ENCODE measurements at regions not wholly inside any gene's neighbourhood (a gene's known extent, or its start where the extent isn't known, plus 50 kb on each side); places are given as distances from the start of the nearest gene placed in this dataset.
"Not testable (repeated sequence)": the region's sequence is repeated elsewhere in the genome, so short reads cannot be mapped to it uniquely, and the experiment has no call there.

DNA sequence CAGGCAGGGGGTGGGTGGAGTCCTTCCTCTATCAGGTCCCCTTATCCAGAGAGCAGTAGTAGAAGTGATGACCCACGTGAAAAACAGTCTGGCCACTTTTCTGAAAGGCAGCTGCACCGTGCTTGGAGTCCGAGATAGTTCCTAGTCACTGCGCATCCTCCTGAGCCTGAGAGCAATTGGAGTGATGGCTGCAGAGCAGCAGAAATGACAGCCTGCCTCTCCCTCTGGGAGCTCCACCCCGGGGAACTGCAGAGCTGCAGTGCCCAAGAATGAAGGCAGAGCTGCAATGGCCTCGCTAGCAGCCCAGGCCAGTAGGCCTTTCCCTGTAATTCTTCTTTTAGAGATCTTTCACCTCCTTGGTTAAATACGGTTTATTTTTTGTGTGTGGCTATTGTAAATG, 82.6 kb downstream of the CETN3 start:
- peaks cover 2% of the 10 kb centered on the region for H3K36me3 Mint-ChIP-seq (ENCODE audit: insufficient read depth)
- no peak overlapping the region for H3K27ac Mint-ChIP-seq
- H3K4me3 Mint-ChIP-seq (ENCODE audit: low read depth) = no peak overlapping the region
- TF ChIP-seq, protein P1, sequence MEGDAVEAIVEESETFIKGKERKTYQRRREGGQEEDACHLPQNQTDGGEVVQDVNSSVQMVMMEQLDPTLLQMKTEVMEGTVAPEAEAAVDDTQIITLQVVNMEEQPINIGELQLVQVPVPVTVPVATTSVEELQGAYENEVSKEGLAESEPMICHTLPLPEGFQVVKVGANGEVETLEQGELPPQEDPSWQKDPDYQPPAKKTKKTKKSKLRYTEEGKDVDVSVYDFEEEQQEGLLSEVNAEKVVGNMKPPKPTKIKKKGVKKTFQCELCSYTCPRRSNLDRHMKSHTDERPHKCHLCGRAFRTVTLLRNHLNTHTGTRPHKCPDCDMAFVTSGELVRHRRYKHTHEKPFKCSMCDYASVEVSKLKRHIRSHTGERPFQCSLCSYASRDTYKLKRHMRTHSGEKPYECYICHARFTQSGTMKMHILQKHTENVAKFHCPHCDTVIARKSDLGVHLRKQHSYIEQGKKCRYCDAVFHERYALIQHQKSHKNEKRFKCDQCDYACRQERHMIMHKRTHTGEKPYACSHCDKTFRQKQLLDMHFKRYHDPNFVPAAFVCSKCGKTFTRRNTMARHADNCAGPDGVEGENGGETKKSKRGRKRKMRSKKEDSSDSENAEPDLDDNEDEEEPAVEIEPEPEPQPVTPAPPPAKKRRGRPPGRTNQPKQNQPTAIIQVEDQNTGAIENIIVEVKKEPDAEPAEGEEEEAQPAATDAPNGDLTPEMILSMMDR (IDR thresholded peaks at IDR 0.05; ENCODE audit: unreplicated experiment) = no peak
- H3K4me1 Mint-ChIP-seq (ENCODE audit: low read depth) = no peaks in the 10 kb centered on the region
- peaks cover 29% of the 10 kb centered on the region for H3K9me3 Mint-ChIP-seq (ENCODE audit: low read depth)
- H3K27me3 Mint-ChIP-seq = no peaks in the 10 kb centered on the region
- no peak for DNase-seq (ENCODE audit: low spot score, unreplicated experiment)

DNA sequence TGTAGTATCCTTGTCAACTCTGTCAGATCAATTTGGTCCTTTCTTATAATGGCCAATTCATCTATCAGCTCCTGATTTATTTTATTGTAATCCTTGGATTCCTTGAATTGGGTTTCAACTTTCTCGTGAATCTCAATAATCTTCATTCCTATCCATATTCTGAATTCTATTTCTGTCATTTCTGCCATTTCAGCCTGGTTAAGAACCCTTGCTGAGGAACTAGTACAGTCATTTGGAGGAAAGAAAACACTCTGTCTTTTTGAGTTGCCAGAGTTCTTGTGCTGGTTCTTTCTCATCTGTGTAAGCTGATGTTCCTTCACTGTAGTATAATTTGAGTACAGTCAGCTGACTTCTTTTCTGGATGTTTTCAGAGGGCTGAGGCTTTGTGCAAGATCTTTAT, 84.5 kb downstream of the CETN3 start:
- DNase-seq (ENCODE audit: low spot score, unreplicated experiment) = no peak
- Mint-ChIP-seq H3K27me3 (no peaks in the 10 kb centered on the region), H3K9me3 (ENCODE audit: low read depth) (peaks cover 40% of the 10 kb centered on the region), H3K36me3 (ENCODE audit: insufficient read depth) (peaks cover 8% of the 10 kb centered on the region), H3K4me1 (ENCODE audit: low read depth) (no peaks in the 10 kb centered on the region), H3K27ac (no peak overlapping the region), H3K4me3 (ENCODE audit: low read depth) (no peak overlapping the region)
- TF ChIP-seq, protein P1 (IDR thresholded peaks at IDR 0.05; ENCODE audit: unreplicated experiment) = no peak

DNA sequence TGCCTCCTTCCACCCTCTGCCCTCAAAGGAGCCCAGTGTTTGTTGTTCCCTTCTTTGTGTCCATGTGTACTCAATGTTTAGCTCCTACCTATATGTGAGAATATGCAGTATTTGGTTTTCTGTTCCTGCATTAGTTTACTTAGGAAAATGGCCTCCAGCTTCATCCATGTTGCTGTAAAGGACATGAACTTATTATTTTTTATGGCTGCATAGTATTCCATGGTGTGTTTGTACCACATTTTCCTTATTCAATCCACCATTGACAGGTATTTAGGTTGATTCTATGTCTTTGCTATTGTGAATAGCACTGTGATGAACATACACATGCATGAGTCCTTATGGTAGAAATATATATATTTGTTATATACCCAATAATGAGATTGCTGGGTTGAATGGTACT, 89.2 kb downstream of the CETN3 start:
- H3K4me1 Mint-ChIP-seq (ENCODE audit: low read depth); H3K27me3 Mint-ChIP-seq; H3K27ac Mint-ChIP-seq; DNase-seq (ENCODE audit: low spot score, unreplicated experiment); H3K4me3 Mint-ChIP-seq (ENCODE audit: low read depth): not testable (repeated sequence)
- Mint-ChIP-seq H3K36me3 (ENCODE audit: insufficient read depth) (peaks cover 10% of the 10 kb centered on the region), H3K9me3 (ENCODE audit: low read depth) (peaks cover 41% of the 10 kb centered on the region)

DNA sequence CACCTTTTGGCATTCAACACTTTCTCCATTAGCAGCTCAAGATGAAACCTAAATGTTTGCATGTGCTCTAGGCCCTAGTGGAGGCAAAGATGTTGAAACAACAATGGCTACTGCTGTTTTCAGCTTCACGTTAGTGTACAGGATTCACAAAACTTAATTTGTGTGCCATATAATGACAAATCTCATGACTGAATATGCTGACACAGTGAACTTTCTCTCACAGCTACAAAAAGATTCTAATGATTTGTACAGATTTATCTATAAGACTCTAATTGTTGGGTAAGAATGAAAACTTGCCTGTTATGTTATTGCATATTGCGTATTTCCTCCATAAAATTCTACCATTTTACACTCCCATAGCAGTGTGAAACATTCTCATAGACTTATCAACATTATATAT, 97.5 kb downstream of the CETN3 start:
- no peak overlapping the region for H3K4me3 Mint-ChIP-seq (ENCODE audit: low read depth)
- TF ChIP-seq, protein P1 (IDR thresholded peaks at IDR 0.05; ENCODE audit: unreplicated experiment) = no peak
- peaks cover 2% of the 10 kb centered on the region for H3K36me3 Mint-ChIP-seq (ENCODE audit: insufficient read depth)
- DNase-seq (ENCODE audit: low spot score, unreplicated experiment) = no peak
- peaks cover 8% of the 10 kb centered on the region for H3K9me3 Mint-ChIP-seq (ENCODE audit: low read depth)
- H3K27ac Mint-ChIP-seq = no peak overlapping the region
- H3K27me3 Mint-ChIP-seq = no peaks in the 10 kb centered on the region
- H3K4me1 Mint-ChIP-seq (ENCODE audit: low read depth) = peaks cover 14% of the 10 kb centered on the region

DNA sequence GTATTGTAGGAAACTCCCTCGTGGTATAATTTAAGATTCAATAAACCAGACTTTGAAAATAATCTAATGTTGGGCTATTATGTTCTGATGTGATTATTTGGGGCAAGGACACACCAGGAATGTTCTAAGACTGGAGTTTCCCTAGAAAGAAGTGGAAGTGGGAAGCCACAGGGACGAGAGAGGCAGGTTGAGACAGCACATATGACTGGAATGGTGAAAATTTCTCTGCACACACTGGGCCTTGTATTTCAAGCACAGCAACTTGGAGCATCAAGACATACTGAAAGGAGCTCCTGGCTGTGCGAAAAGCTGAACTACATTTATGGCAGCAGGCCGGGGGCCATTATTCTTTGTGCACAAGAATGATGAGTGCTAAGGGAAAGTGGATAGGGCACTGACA, 98.2 kb downstream of the CETN3 start:
- no peak overlapping the region for H3K4me3 Mint-ChIP-seq (ENCODE audit: low read depth)
- H3K4me1 Mint-ChIP-seq (ENCODE audit: low read depth) = peaks cover 14% of the 10 kb centered on the region
- peaks cover 2% of the 10 kb centered on the region for H3K36me3 Mint-ChIP-seq (ENCODE audit: insufficient read depth)
- H3K9me3 Mint-ChIP-seq (ENCODE audit: low read depth) = peaks cover 6% of the 10 kb centered on the region
- no peaks in the 10 kb centered on the region for H3K27me3 Mint-ChIP-seq
- no peak for DNase-seq (ENCODE audit: low spot score, unreplicated experiment)
- TF ChIP-seq, protein P1 (IDR thresholded peaks at IDR 0.05; ENCODE audit: unreplicated experiment) = no peak
- H3K27ac Mint-ChIP-seq = no peak overlapping the region

DNA sequence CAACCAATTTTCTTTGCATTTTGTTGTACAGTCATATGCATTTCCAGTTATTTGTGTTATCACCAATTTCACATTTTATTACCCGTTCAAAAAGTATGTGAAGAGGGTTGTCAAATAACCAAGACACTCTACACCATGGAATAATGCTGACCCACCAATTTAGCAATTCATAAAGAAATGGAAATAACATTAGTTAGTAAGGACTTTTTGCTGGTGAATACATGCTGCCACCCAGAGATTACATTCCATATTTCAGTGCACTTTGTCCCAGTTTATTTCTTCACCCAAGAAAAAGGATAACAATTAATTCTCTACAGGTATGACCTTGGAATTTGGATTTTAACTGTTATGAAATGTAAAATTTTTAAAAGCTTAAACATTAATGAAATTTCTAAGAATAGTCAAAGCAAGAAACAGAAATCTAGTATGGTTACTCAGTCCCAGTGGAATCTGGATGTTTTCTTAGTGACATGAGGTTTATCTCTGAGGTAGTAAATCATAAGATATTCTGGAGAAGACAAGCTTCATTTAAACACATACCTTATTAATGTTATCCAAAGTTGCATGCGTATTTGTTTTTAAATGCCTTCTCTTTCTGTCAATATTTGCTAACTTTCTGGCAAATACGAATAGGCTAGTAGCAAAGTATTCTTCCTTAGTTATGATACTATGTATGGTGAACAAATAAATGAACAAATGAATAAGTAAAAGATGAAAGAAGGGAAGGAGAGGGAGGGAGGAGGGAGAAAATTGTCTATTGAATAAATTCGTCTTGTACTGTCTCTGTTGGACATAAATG, 100.6 kb downstream of the CETN3 start:
- Mint-ChIP-seq H3K27ac (no peak overlapping the region), H3K27me3 (no peaks in the 10 kb centered on the region), H3K9me3 (ENCODE audit: low read depth) (peaks cover 5% of the 10 kb centered on the region), H3K36me3 (ENCODE audit: insufficient read depth) (no peaks in the 10 kb centered on the region), H3K4me1 (ENCODE audit: low read depth) (peaks cover 23% of the 10 kb centered on the region), H3K4me3 (ENCODE audit: low read depth) (no peak overlapping the region)
- DNase-seq (ENCODE audit: low spot score, unreplicated experiment) = no peak
- TF ChIP-seq, protein P1 (IDR thresholded peaks at IDR 0.05; ENCODE audit: unreplicated experiment) = no peak
